ENCODE measurements at regions not wholly inside any gene's neighbourhood (a gene's known extent, or its start where the extent isn't known, plus 50 kb on each side); places are given as distances from the start of the nearest gene placed in this dataset.
"Not testable (repeated sequence)": the region's sequence is repeated elsewhere in the genome, so short reads cannot be mapped to it uniquely, and the experiment has no call there.

GRCh38 chr12:47366157-47366556 is 286.4 kb upstream of the AMIGO2 start:
- Histone ChIP-seq H3K4me1 (ENCODE audit: control insufficient read depth in 1 of 2, insufficient read depth in 2 of 2, low read depth in 1 of 2, low read length in 1 of 2) (peaks cover 0 to 1% of the 10 kb centered on the region in 2 experiments; a peak in 1 of 4 replicates), H3K4me3 (ENCODE audit: low read depth in 2 of 2, low read length in 1 of 2) (peak overlapping the region in 1 of 2 experiments; percentile 22; a peak in 1 of 4 replicates), H3K79me2 (ENCODE audit: insufficient read depth) (no peaks in the 10 kb centered on the region), H3K27me3 (ENCODE audit: insufficient read depth) (no peaks in the 10 kb centered on the region; the same call in 1 of the 2 replicates), H3K9me2 (no peaks in the 10 kb centered on the region), H3K9me3 (no peaks in the 10 kb centered on the region), H3K9ac (no peak overlapping the region), H3F3A (replicated peaks; ENCODE audit: insufficient read depth) (no peaks in the 10 kb centered on the region), H3K4me2 (peak overlapping the region; percentile 32; the same call in 1 of the 2 replicates), H4K20me1 (ENCODE audit: insufficient read depth) (no peaks in the 10 kb centered on the region), H3K36me3 (replicated peaks in 1 of 2; ENCODE audit: control insufficient read depth in 1 of 2, insufficient read depth in 2 of 2, low read length in 1 of 2) (no peaks in the 10 kb centered on the region), H2AFZ (ENCODE audit: low read depth) (peak overlapping the region; percentile 27; the same call in 1 of the 2 replicates), H3K27ac (ENCODE audit: low read depth in 2 of 2, low read length in 1 of 2) (no peak overlapping the region)
- ChIA-PET CTCF (no interaction called here), POLR2A (no interaction called here)
- DNase-seq, result no peak
- WGBS (ENCODE audit: low lambda C conversion rate), result 27% methylated on average over 2 of the region's 2 CpGs
- no peak for TF ChIP-seq ZBTB33 (IDR thresholded peaks at IDR 0.05; ENCODE audit: borderline replicate concordance, low read depth)
- no peak for TF ChIP-seq JUND (IDR thresholded peaks at IDR 0.05)
- TF ChIP-seq REST (IDR thresholded peaks at IDR 0.05; ENCODE audit: low read depth, low read length), result no peak
- no peak for TF ChIP-seq SIN3A (IDR thresholded peaks at IDR 0.05; ENCODE audit: borderline replicate concordance, low read depth, low read length)
- no peak for TF ChIP-seq NFIC (IDR thresholded peaks at IDR 0.05; ENCODE audit: borderline replicate concordance)
- TF ChIP-seq EP300 (IDR thresholded peaks at IDR 0.05; ENCODE audit: borderline replicate concordance in 1 of 2, low read depth in 1 of 2, low read length in 1 of 2), result no peak
- TF ChIP-seq TAF1 (IDR thresholded peaks at IDR 0.05; ENCODE audit: borderline replicate concordance, low read depth, low read length), result no peak

- Histone ChIP-seq H2AFZ (ENCODE audit: low read depth) (peak overlapping the region; percentile 27; the same call in 1 of the 2 replicates), H3K4me2 (peak overlapping the region; percentile 32; the same call in 1 of the 2 replicates)
- H3K4me3 ChIP-seq (ENCODE audit: low read depth in 2 of 2, low read length in 1 of 2); CTCF ChIA-PET; H3K9me3 ChIP-seq; H3K4me1 ChIP-seq (ENCODE audit: control insufficient read depth in 1 of 2, insufficient read depth in 2 of 2, low read depth in 1 of 2, low read length in 1 of 2); H3K27ac ChIP-seq (ENCODE audit: low read depth in 2 of 2, low read length in 1 of 2); H3K9ac ChIP-seq; H4K20me1 ChIP-seq (ENCODE audit: insufficient read depth); POLR2A ChIA-PET; DNase-seq; H3F3A ChIP-seq (replicated peaks; ENCODE audit: insufficient read depth); H3K27me3 ChIP-seq (ENCODE audit: insufficient read depth); H3K79me2 ChIP-seq (ENCODE audit: insufficient read depth); H3K36me3 ChIP-seq (replicated peaks in 1 of 2; ENCODE audit: control insufficient read depth in 1 of 2, insufficient read depth in 2 of 2, low read length in 1 of 2); H3K9me2 ChIP-seq: not testable (repeated sequence)
- 20% methylated on average over 7 of the region's 7 CpGs for WGBS (ENCODE audit: low lambda C conversion rate)
These were observed 285.8 kb upstream of the AMIGO2 start for GRCh38 chr12:47365443-47366076.

All from SK-N-SH (cell line).